SH-SY5Y (cell line): ENCODE measurements at regions not wholly inside any gene's neighbourhood (a gene's known extent, or its start where the extent isn't known, plus 50 kb on each side); places are given as distances from the start of the nearest gene placed in this dataset.

Source experiments
- GATA2 ChIP-seq: IDR thresholded peaks from 2 replicates; pipeline ENCODE4 v1.6.1; 2011; ENCODE audit warnings: mild to moderate bottlenecking, low read depth, low read length
- GATA3 ChIP-seq: IDR thresholded peaks from 2 replicates; pipeline ENCODE4 v1.6.1; 2011; ENCODE audit warnings: low read depth, mild to moderate bottlenecking, low read length, moderate library complexity

GRCh38 chr15:35769656-35770055 is 223.7 kb upstream of the DPH6 start:
- TF ChIP-seq GATA3 (no peak), GATA2 (no peak)
